Skeletal muscle satellite cell (primary cell): ENCODE measurements at regions not wholly inside any gene's neighbourhood (a gene's known extent, or its start where the extent isn't known, plus 50 kb on each side); places are given as distances from the start of the nearest gene placed in this dataset.

ENCODE experiments used
- H3K27me3 ChIP-seq: 2 replicates; pipeline ENCODE4 v1.7.0; 2013; ENCODE audit warnings: low read length; ENCODE audit not compliant: control insufficient read depth, insufficient read depth
- H3K36me3 ChIP-seq: 2 replicates; pipeline ENCODE4 v1.7.0; 2013; ENCODE audit warnings: mild to moderate bottlenecking, control low read depth, low read length; ENCODE audit not compliant: insufficient read depth
- H3K4me1 ChIP-seq: 2 replicates; pipeline ENCODE4 v1.7.0; 2013; ENCODE audit warnings: low read length; ENCODE audit not compliant: control insufficient read depth, insufficient read depth
- H3K4me2 ChIP-seq: 2 replicates; pipeline ENCODE4 v1.7.0; 2013; ENCODE audit warnings: mild to moderate bottlenecking, low read length
- H3K4me3 ChIP-seq: 2 replicates; pipeline ENCODE4 v1.7.0; 2013; ENCODE audit warnings: low read length
- H3K9ac ChIP-seq: 2 replicates; pipeline ENCODE4 v1.7.0; 2013; ENCODE audit warnings: mild to moderate bottlenecking, low read depth, low read length, moderate library complexity
- H3K9me3 ChIP-seq: replicated peaks from 2 replicates; pipeline ENCODE4 v1.7.0; 2013; ENCODE audit warnings: mild to moderate bottlenecking, control low read depth, low read length

DNA sequence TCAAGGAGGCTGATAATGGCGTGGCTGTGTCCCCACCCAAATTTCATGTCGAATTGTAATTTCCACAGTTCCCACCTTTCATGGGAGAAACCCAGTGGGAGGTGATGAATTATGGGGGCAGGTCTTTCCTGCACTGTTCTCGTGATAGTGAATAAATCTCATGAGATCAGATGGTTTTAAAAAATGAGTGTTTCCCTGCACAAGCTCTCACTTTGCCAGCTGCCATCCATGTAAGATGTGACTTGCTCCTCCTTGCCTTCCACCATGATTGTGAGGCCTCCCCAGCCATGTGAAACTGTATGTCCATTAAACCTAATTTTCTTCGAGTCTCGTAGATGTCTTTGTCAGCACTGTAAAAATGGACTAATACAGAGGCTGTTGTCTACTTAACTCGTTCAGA lies 488.3 kb downstream of the SPRY1 start:
- H3K9me3 ChIP-seq, result no peaks in the 10 kb centered on the region
- no peaks in the 10 kb centered on the region for H3K4me1 ChIP-seq
- H3K27me3 ChIP-seq, result no peaks in the 10 kb centered on the region
- H3K9ac ChIP-seq, result no peak overlapping the region
- H3K36me3 ChIP-seq, result no peaks in the 10 kb centered on the region
- H3K4me2 ChIP-seq, result no peak overlapping the region
- H3K4me3 ChIP-seq, result no peak overlapping the region

DNA sequence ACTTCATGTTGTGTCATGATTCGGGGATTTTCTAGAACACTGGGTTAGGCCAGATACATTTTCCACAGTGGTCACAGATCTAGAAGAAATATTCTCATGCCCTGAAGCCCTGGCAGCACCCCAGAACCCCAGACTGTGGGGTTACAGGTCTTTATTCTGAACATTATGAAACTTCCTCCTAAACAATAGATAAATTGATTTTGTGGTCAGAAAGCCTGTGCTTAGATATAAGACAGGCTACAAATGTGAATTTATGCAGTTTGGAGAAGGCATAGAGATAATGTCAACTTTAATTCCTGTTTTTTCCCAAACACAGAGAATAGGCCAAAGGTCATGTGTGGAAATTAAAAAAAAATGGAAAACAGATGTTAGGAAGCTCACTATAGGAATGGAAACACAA lies 492.9 kb downstream of the SPRY1 start:
- no peak overlapping the region for H3K4me3 ChIP-seq
- H3K9me3 ChIP-seq, result no peaks in the 10 kb centered on the region
- H3K27me3 ChIP-seq, result no peaks in the 10 kb centered on the region
- H3K9ac ChIP-seq, result no peak overlapping the region
- peaks cover 18% of the 10 kb centered on the region for H3K4me1 ChIP-seq
- H3K4me2 ChIP-seq, result no peak overlapping the region
- no peaks in the 10 kb centered on the region for H3K36me3 ChIP-seq

DNA sequence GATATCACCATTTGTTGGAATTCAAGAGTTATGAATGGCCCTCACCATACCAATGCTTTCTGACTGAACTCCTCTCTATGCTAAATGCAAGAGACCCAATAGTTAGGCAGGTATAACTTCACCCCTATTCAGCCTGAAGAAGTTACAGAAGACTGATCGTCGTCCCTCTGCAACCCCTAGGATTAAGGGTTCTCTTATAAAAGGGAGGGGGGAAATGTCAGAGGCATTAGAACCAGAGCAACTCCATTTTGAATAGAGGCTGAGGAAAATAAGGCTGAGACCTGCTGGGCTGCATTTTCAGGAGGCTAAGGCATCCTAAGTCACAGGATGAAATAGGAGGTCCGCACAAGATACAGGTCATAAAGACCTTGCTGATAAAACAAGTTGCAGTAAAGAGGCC lies 494.3 kb downstream of the SPRY1 start:
- no peaks in the 10 kb centered on the region for H3K36me3 ChIP-seq
- H3K9ac ChIP-seq, result no peak overlapping the region
- no peaks in the 10 kb centered on the region for H3K9me3 ChIP-seq
- peaks cover 22% of the 10 kb centered on the region for H3K4me1 ChIP-seq
- no peaks in the 10 kb centered on the region for H3K27me3 ChIP-seq
- no peak overlapping the region for H3K4me3 ChIP-seq
- H3K4me2 ChIP-seq, result no peak overlapping the region

DNA sequence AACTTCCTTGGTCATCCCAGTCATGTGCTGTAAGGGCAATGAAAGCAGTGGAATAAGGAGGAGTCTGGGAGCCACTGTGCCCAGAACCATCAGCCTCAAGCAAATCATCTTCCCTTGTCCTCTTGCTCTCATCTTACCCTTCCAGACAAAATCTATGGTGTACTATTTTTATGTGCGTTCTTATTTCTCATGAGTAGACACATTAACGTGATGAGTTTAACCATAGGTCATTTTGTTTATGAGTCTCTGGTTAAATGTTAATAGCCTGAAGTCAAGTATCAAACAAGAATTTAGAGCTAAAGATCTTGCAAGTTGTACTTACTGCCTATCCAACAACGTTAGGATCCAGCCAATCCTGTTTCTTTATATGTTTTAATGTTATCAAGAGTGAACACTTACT lies 495.3 kb downstream of the SPRY1 start:
- Histone ChIP-seq H3K36me3 (no peaks in the 10 kb centered on the region), H3K9ac (no peak overlapping the region), H3K4me3 (no peak overlapping the region), H3K4me1 (peaks cover 22% of the 10 kb centered on the region), H3K4me2 (no peak overlapping the region), H3K9me3 (no peaks in the 10 kb centered on the region), H3K27me3 (no peaks in the 10 kb centered on the region)

DNA sequence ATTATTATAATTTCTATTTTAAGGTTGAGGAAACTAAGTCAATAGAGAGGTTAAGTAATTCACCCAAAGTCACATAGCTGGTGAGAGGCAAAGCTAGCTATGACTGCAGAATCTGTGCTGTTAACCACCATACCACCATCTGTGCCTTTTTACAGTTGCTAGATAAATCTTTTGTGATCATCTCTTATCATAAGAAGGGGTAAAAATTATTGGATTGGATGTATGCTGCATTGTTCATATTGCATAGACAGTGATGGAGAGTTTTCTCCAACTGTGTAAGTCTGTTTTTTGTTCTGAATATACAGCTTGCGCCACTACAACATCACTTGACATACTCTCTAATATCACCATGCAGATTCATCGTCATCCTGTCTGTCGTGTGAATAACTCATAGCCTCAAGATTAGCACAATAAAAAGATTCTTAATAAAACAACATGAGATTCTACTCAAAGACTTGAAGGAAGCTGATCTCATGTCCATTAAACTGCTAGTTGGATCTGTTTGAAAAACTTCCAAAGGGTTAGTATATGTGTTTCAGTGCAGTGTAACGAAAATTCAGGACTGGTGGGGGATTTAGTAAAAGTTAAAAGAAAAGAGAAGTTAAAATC lies 495.9 kb downstream of the SPRY1 start:
- Histone ChIP-seq H3K9ac (no peak overlapping the region), H3K9me3 (no peaks in the 10 kb centered on the region), H3K27me3 (no peaks in the 10 kb centered on the region), H3K4me2 (no peak overlapping the region), H3K4me1 (peaks cover 22% of the 10 kb centered on the region), H3K36me3 (no peaks in the 10 kb centered on the region), H3K4me3 (no peak overlapping the region)

DNA sequence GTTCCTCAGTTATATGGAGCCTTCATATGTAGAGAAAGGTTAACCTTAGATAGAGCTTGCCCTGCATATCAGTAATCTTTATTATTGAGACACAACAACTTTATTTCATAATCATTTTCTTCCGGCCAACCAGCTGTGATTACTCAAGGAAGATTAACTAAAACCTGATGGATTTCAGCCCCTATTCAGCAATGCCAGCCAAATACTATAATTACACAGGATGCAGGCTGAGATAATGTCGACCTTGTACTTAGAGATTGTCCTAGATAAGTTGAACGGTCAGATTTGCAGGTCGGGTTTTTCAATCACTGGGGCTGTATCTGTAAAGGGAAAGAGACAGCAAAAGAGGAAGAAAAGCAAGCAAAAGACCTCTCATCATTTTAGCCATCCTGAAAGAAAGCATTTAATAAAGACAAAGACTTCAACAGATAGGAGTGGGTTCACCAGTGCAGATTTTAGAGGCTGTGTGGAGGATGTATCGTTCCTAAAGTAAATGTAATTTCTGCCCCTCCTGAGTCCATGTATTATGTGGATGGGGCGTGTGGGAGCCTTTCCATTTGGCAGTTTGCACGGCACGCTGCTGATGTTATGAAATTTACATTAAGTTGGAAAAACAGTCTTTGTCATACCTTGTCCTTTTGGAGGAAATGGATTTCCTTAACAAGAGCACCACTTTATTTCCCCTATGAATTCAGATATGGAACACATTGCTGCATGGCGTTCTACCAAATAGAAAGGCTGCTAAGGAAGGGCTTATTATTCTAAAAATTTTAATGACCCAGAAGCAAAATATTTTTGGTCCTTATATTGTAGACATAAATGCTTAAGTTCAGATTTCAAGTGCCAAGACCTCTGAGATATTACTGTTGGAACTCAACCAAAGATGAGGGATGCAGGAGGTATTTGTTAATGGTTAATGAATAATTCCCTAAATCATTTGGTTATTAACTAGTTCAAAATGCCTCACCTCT lies 496.7 kb downstream of the SPRY1 start:
- H3K27me3 ChIP-seq, result no peaks in the 10 kb centered on the region
- H3K9ac ChIP-seq, result peak overlapping the region; percentile 1
- H3K4me2 ChIP-seq, result peak overlapping the region; percentile 52
- H3K4me1 ChIP-seq, result peaks cover 22% of the 10 kb centered on the region
- H3K4me3 ChIP-seq, result peak overlapping the region; percentile 1
- H3K36me3 ChIP-seq, result no peaks in the 10 kb centered on the region
- no peaks in the 10 kb centered on the region for H3K9me3 ChIP-seq

DNA sequence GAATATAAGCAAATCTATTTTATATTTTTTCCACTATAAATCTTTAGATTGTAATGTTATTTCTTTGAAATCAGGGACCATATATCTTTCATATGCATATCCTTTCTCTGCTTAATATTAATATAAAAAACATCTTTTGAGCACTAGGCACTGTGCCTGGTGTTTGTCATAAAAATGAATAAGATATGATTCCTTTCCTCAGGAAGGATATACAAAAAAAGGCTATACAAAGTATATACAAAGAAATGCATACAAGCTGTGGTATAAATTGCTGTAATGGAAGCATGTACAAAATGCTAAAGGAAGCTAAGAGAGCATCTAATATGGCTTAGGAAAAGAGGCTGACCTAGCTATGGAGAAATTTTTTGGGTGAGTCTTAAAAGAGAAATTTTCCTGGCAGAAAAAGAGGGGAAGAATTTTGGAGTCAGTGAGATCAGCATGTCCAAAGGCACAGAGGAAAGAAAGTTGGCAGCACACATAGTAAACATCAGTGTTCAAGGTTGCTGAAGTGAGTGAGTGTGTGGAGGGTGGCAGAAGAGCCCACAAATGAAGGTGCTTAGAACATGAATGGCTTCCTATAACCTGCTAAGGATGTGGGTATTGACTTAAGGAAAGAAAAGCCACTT lies 500.0 kb downstream of the SPRY1 start:
- Histone ChIP-seq H3K4me2 (no peak overlapping the region), H3K9ac (no peak overlapping the region), H3K4me3 (no peak overlapping the region), H3K36me3 (no peaks in the 10 kb centered on the region), H3K4me1 (peaks cover 22% of the 10 kb centered on the region), H3K9me3 (no peaks in the 10 kb centered on the region), H3K27me3 (no peaks in the 10 kb centered on the region)

DNA sequence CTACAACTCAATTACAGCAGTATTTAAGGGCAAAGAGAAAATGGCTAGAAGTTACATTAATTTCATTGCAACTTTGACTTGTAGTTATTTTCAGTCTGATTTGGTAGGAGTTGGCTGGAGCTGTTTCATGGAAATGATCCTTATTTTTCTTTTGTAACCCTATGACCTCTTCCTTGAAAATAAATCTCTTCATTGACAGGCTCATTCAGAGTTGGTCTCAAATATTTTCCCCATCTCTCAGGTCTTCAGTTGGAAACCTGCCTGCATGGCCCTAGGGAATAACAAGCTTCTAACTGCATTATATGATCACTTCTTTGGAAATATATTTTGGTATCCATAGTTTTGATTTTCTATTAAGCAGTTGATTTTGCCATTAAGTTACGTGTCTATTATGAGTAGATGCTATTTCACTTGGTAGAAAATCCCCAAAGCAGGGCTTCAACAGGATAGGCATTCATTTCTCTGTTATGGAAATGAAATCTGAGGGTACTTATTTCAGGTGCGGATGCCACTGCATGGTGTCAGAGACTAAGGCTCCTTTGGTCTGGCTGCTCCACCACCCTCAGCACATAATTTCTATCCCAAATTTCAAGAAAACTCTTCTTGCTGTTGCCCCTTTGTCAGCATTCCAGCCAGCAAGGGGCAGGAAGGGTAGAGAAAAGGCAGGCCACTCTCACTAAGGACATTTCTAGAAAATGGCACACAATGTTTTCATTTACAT lies 502.5 kb downstream of the SPRY1 start:
- H3K4me2 ChIP-seq, result no peak overlapping the region
- no peaks in the 10 kb centered on the region for H3K9me3 ChIP-seq
- peaks cover 4% of the 10 kb centered on the region for H3K4me1 ChIP-seq
- H3K27me3 ChIP-seq, result no peaks in the 10 kb centered on the region
- no peak overlapping the region for H3K4me3 ChIP-seq
- H3K9ac ChIP-seq, result no peak overlapping the region
- H3K36me3 ChIP-seq, result no peaks in the 10 kb centered on the region

DNA sequence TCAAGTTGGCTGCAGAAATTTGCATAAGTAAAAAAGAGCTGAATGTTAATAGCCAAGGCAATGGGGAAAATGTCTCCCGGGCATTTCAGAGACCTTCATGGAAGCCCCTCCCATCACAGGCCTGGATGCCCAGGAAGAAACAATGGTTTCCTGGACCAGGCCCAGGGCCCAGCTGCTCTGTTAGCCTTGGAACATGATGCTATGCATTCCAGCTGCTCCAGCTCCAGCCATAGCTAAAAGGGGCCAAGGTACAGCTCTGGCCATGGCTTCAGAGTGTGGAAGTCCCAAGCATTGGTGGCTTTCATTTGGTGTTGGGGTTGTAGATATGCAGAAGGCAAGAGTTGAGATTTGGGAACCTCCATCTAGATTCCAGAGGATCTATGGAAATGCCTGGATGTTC lies 508.3 kb downstream of the SPRY1 start:
- H3K9me3 ChIP-seq, result no peaks in the 10 kb centered on the region
- no peak overlapping the region for H3K4me2 ChIP-seq
- H3K27me3 ChIP-seq, result no peaks in the 10 kb centered on the region
- no peaks in the 10 kb centered on the region for H3K4me1 ChIP-seq
- H3K4me3 ChIP-seq, result no peak overlapping the region
- no peak overlapping the region for H3K9ac ChIP-seq
- no peaks in the 10 kb centered on the region for H3K36me3 ChIP-seq

DNA sequence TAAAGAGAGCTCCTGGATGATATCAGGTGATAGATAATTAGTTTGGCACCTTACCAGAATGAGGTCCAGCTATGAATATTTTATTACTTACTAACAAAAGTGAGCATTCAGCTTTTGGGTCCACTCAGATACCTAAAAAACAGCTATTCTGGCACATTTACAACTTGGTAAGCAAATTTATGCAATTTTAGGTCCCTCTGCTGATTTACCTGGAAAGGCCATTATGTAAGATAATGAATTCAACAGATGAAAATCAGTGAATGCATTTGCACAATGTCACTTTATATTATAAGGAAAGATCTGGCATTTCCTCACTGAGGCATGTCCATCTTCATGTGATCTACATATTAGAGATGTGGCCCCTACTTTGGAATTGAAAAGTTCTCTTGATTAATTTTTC lies 517.0 kb downstream of the SPRY1 start:
- no peaks in the 10 kb centered on the region for H3K9me3 ChIP-seq
- no peaks in the 10 kb centered on the region for H3K36me3 ChIP-seq
- H3K4me3 ChIP-seq, result no peak overlapping the region
- no peaks in the 10 kb centered on the region for H3K27me3 ChIP-seq
- H3K4me2 ChIP-seq, result no peak overlapping the region
- H3K4me1 ChIP-seq, result no peaks in the 10 kb centered on the region
- H3K9ac ChIP-seq, result no peak overlapping the region

DNA sequence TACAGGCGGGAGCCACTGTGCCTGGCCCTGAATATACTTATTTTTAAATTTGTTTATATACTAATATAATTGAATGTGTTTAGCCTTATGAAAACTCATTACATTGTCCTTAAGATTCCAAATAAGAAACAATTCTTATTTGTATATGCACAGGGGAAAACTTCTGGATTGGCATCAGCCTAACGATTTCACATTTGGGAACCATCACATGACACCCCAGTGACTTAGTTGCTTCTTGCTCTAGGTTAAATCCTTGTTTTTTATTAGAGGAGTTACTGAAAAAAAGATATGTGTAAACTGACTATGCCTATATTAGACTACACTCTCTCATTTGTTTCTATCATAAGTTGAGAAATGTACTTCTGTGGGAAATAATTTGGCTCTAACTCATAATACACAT lies 520.2 kb downstream of the SPRY1 start:
- Histone ChIP-seq H3K4me2 (no peak overlapping the region), H3K9ac (no peak overlapping the region), H3K27me3 (no peaks in the 10 kb centered on the region), H3K9me3 (no peaks in the 10 kb centered on the region), H3K36me3 (no peaks in the 10 kb centered on the region), H3K4me1 (no peaks in the 10 kb centered on the region), H3K4me3 (no peak overlapping the region)
